ENCODE measurements at regions not wholly inside any gene's neighbourhood (a gene's known extent, or its start where the extent isn't known, plus 50 kb on each side); places are given as distances from the start of the nearest gene placed in this dataset.
"Not testable (repeated sequence)": the region's sequence is repeated elsewhere in the genome, so short reads cannot be mapped to it uniquely, and the experiment has no call there.

DNA sequence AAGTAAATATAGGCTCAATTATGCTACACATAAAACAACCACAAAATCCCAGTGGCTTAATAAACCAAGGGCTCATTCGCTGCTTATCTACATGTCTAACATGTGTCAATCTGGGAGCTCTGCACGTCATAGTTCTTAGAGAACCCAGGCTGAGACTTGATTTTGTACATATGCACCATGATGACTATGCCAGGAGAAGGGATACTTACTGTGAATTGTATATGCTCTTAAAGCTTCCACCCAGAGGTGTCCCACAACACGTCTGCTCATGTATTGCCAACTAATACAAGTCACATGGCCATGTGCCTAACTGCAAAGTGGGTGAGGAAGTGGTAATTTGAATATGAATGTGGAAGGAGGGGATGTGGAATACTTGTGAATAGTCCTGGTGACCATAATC is 262.1 kb downstream of the CPS1 start:
- Mint-ChIP-seq H3K27me3 (no peaks in the 10 kb centered on the region), H3K9me3 (peaks cover 5% of the 10 kb centered on the region), H3K27ac (no peak overlapping the region), H3K36me3 (ENCODE audit: low read depth) (no peaks in the 10 kb centered on the region), H3K4me3 (no peak overlapping the region), H3K4me1 (no peaks in the 10 kb centered on the region)
- no peak for ATAC-seq
- no peak for DNase-seq

DNA sequence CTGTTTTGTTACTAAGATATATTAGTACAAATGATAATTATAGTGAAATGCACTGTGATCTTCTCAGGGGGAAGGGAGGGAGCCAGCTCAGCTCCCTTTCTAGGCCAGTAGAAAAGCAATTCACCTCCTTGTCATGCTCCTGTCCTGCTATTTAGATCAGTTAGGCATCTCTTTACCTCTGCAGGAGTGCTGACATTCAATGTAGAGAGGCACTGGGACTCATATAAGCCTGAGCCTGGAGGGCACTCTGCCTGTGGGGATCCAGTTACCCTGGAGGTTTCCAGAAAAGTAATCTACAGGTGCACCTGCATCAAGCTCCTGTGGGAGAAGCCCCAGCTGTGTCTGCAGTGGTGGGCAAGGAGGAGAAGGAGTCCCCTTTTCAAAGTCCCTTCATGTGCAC is 277.0 kb downstream of the CPS1 start:
- H3K9me3 Mint-ChIP-seq, result no peaks in the 10 kb centered on the region
- ATAC-seq, result no peak
- H3K4me3 Mint-ChIP-seq, result no peak overlapping the region
- no peaks in the 10 kb centered on the region for H3K4me1 Mint-ChIP-seq
- no peaks in the 10 kb centered on the region for H3K36me3 Mint-ChIP-seq (ENCODE audit: low read depth)
- no peaks in the 10 kb centered on the region for H3K27me3 Mint-ChIP-seq
- DNase-seq, result no peak
- no peak overlapping the region for H3K27ac Mint-ChIP-seq

DNA sequence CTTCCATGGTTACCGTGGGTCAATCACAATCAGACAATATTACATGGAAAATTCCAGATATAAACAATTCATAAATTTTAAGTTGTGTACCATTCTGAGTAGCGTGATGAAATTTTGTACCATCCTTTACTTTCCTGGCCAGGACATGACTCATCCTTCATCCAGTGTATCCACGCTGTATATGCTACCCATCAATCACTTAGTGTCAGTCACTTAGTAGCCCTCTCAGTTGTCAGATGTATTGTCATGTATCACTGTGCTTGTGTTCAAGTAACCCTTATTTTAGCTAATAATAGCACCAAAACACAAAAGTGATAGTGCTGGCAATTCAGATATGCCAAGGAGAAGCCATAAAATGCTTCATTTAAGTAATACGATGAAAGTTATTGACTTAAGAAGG is 282.6 kb downstream of the CPS1 start:
- ATAC-seq, result no peak
- no peaks in the 10 kb centered on the region for H3K36me3 Mint-ChIP-seq (ENCODE audit: low read depth)
- no peaks in the 10 kb centered on the region for H3K9me3 Mint-ChIP-seq
- H3K4me1 Mint-ChIP-seq, result no peaks in the 10 kb centered on the region
- H3K4me3 Mint-ChIP-seq, result no peak overlapping the region
- no peak for DNase-seq
- H3K27ac Mint-ChIP-seq, result no peak overlapping the region
- H3K27me3 Mint-ChIP-seq, result no peaks in the 10 kb centered on the region

DNA sequence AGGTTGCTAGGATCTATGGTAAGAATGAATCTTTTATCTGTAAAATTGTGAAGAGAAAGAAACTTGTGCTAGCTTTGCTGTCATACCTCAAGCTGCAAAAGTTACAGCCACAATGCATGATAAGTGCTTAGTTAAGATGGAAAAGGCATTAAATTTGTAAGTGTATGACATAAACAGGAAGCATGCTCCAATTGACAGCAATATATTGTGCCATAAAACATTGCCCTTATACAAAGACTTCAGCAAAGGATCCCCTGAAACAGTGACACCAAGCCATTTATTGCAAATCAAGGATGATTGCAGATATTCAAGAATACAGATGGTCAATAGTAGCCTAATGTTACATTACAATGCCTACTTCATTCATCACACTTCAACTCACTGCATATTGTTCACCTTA is 283.1 kb downstream of the CPS1 start:
- no peaks in the 10 kb centered on the region for H3K9me3 Mint-ChIP-seq
- H3K27me3 Mint-ChIP-seq, result no peaks in the 10 kb centered on the region
- H3K36me3 Mint-ChIP-seq (ENCODE audit: low read depth), result no peaks in the 10 kb centered on the region
- H3K4me1 Mint-ChIP-seq, result no peaks in the 10 kb centered on the region
- ATAC-seq (no peak), DNase-seq (no peak)
- H3K4me3 Mint-ChIP-seq, result no peak overlapping the region
- no peak overlapping the region for H3K27ac Mint-ChIP-seq

DNA sequence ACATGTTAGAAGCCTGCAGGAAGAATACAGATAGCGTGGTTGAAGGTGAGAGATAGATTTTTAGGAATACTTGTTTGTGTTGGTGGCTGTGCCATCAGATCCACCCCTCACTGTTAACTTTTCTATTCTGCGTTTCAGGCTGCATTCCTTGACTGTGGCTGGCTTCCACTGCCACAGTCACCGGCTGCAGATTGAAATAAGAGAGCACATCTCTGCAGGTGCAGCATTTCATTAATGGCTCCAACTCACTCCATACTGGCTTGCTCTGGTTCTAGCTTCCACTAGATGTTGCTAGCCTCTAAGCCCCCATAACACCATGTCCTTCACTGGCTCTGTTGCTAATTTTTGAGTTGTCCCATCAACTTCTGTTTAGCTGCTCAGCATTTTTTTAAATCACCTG is 286.5 kb downstream of the CPS1 start:
- no peak for DNase-seq
- no peak overlapping the region for H3K4me3 Mint-ChIP-seq

DNA sequence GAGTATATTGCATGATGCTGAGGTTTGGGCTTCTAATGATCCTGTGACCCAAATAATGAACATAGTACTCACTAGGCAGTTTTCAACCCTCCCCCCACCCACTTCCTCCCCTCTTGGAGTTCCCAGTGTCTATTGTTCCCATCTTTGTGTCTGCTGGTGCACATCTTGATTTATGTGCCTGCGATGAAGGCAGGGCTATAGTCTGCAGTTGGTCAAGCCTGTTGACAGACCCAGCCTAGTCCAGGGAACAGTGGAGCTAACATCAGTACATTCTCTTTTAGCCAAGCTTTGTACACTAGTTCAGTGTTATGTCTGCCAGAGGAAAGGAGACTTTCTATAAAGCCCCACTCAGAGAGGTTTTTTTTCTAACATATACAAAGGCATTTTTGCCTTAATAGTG is 287.6 kb downstream of the CPS1 start:
- DNase-seq (no peak), ATAC-seq (no peak)
- no peak overlapping the region for H3K4me3 Mint-ChIP-seq
- no peak overlapping the region for H3K27ac Mint-ChIP-seq
- H3K36me3 Mint-ChIP-seq (ENCODE audit: low read depth), result no peaks in the 10 kb centered on the region
- no peaks in the 10 kb centered on the region for H3K27me3 Mint-ChIP-seq
- no peaks in the 10 kb centered on the region for H3K9me3 Mint-ChIP-seq
- no peaks in the 10 kb centered on the region for H3K4me1 Mint-ChIP-seq

More for the DNA sequence above, 286.5 kb downstream of the CPS1 start:
- no peaks in the 10 kb centered on the region for H3K9me3 Mint-ChIP-seq
- H3K4me1 Mint-ChIP-seq, result no peaks in the 10 kb centered on the region
- ATAC-seq, result no peak
- H3K36me3 Mint-ChIP-seq (ENCODE audit: low read depth), result no peaks in the 10 kb centered on the region
- no peak overlapping the region for H3K27ac Mint-ChIP-seq
- H3K27me3 Mint-ChIP-seq, result no peaks in the 10 kb centered on the region

DNA sequence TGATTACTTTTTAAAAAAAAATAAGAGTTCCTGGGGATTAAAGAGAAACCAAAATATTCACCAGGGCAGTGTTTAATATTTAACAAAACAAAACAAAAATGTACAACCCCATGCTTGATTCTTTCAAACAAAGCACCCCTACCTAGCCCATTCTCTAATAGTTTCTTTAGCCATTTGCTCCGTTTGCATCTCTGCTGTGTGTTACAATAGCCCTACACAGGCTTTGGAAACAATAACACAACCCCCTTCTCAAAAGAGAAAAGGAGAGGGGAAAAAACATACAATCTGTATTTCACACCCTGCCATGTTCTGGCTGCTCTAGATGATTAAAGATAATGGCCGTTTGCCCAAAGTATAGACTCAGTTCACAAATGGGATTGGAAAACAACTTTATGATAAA is 302.9 kb downstream of the CPS1 start:
- no peaks in the 10 kb centered on the region for H3K27me3 Mint-ChIP-seq
- no peak overlapping the region for H3K27ac Mint-ChIP-seq
- no peaks in the 10 kb centered on the region for H3K9me3 Mint-ChIP-seq
- no peak overlapping the region for H3K4me3 Mint-ChIP-seq
- no peak for DNase-seq
- no peaks in the 10 kb centered on the region for H3K4me1 Mint-ChIP-seq
- no peaks in the 10 kb centered on the region for H3K36me3 Mint-ChIP-seq (ENCODE audit: low read depth)
- ATAC-seq, result no peak

DNA sequence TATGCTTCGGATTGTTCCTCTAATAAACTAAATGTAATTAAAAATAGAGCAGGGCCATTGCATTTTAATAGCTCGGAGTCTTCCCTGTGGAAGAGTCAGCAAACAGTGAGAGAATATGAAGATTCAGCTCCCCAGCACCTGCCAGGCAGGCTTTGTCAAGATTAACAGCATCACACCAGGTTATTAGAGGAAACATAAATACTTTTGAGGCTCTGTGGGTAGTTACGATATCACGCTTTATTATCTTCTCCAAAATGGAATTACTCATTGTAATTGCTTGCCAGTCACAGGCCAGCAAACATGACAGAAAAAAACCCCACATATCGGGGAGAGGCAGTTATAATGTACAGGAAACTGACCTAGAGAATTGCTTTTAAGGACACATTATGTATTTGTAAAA is 303.9 kb downstream of the CPS1 start:
- no peak overlapping the region for H3K4me3 Mint-ChIP-seq
- no peak for ATAC-seq
- H3K27me3 Mint-ChIP-seq, result no peaks in the 10 kb centered on the region
- no peaks in the 10 kb centered on the region for H3K9me3 Mint-ChIP-seq
- H3K4me1 Mint-ChIP-seq, result no peaks in the 10 kb centered on the region
- H3K27ac Mint-ChIP-seq, result no peak overlapping the region
- no peak for DNase-seq
- no peaks in the 10 kb centered on the region for H3K36me3 Mint-ChIP-seq (ENCODE audit: low read depth)

DNA sequence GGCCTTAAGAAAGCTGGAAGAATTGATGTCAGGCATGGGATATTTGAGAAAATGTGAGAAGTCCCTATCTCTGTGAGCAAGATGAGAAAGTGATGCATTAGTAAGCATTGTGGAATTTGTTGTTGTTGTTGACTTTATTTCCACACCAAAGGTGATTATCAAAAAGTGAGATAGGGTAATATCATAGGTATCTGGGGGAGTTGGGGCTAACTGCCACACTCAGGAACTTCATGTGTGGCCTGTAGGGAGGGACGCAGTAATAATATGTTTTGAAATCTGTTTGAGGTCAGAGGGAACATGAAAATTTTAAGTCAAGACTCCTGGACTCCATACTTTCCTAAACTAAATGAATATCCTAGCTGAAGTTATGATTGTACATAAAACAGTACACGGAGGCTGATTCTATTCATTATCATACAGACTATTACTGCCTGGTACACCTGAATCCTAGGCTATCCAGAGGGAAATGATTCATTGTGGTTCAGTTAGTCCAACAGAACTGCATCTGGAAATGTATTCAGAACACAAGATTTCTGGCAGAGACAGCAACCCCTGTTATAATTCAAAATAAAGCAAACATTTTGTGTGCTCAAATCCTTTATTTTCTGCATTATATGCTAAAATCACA is 304.8 kb downstream of the CPS1 start:
- no peaks in the 10 kb centered on the region for H3K36me3 Mint-ChIP-seq (ENCODE audit: low read depth)
- no peaks in the 10 kb centered on the region for H3K27me3 Mint-ChIP-seq
- H3K9me3 Mint-ChIP-seq, result no peaks in the 10 kb centered on the region
- H3K4me3 Mint-ChIP-seq, result no peak overlapping the region
- no peak overlapping the region for H3K27ac Mint-ChIP-seq
- ATAC-seq (no peak), DNase-seq (no peak)
- H3K4me1 Mint-ChIP-seq, result no peaks in the 10 kb centered on the region

DNA sequence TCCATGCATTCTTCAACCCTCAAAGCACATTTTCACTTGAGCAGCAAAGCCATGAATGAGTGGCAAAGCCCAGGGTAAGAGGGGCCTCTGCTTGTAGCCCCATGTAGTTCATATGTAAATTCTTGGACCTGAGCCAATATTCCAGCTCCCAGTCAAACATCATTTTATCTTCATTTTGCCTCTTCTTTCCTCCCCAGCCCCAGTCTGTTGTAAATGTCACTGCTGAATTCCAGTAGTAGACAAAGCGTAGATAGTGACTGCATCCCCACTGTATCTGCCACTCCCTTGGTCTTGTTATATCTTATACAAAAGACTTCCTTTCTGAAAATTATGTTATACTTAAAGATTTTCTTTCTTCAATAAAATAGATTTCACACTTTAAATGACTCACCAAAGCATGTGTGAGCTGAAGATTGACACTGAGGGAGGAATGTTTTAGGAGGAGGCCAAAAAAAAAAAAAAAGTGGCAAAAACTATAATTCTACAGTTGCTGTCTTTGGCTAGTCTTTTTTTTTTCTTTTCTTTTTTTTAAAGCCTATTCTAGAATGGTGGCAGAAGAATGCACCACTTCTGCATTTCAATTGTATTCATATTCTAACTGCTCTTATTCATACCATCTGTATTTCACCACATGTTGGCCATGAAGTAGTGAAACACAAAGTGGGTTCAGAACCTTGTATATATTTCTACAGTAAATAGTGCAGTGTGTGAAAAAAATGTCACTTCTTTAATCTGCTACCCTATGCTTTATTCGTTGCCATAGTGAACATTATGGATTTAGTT is 306.1 kb downstream of the CPS1 start:
- DNase-seq (no peak), ATAC-seq (no peak)
- Mint-ChIP-seq H3K4me3 (no peak overlapping the region), H3K9me3 (peaks cover 6% of the 10 kb centered on the region), H3K27ac (no peak overlapping the region), H3K36me3 (ENCODE audit: low read depth) (no peaks in the 10 kb centered on the region), H3K4me1 (no peaks in the 10 kb centered on the region), H3K27me3 (no peaks in the 10 kb centered on the region)

DNA sequence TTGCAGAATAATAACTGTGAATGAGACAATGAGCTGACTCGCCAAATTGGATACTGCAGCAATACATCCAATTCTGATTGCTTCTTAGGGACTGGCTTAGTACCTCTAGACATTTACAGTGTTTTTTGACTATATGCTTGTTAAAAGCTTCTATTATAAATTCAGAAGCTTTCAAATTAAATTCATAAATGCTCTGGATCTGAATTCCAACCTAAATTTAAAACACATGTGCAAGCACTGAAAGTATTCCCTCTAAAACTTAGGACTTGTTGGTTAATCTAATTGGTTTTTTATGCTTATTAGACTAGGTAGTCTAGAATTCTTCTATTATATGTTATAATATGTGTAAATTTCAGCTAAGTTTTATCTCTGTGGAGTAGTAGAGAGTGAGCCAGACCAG is 306.9 kb downstream of the CPS1 start:
- DNase-seq, result no peak
- no peak overlapping the region for H3K27ac Mint-ChIP-seq
- no peak overlapping the region for H3K4me3 Mint-ChIP-seq
- peaks cover 6% of the 10 kb centered on the region for H3K9me3 Mint-ChIP-seq
- no peaks in the 10 kb centered on the region for H3K4me1 Mint-ChIP-seq
- no peak for ATAC-seq
- no peaks in the 10 kb centered on the region for H3K27me3 Mint-ChIP-seq
- H3K36me3 Mint-ChIP-seq (ENCODE audit: low read depth), result no peaks in the 10 kb centered on the region

DNA sequence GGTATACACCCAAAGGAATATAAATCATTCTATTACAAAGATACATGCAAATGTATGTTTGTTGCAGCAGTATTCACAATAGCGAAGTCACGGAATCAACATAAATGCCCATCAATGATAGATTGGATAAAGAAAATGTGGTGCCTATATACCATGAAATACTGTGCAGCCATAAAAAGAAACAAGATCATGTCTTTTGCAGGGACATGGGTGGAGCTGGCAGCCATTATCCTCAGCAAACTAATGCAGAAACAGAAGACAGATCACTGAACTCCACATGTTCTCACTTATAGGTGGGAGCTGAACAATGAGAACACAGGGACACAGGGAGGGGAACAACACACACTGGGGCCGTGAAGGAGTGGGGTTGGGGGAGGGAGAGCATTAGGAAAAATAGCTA is 315.2 kb downstream of the CPS1 start:
- not testable (repeated sequence) for H3K27ac Mint-ChIP-seq; H3K4me3 Mint-ChIP-seq; H3K4me1 Mint-ChIP-seq; DNase-seq; H3K36me3 Mint-ChIP-seq (ENCODE audit: low read depth); ATAC-seq; H3K27me3 Mint-ChIP-seq
- peaks cover 15% of the 10 kb centered on the region for H3K9me3 Mint-ChIP-seq

DNA sequence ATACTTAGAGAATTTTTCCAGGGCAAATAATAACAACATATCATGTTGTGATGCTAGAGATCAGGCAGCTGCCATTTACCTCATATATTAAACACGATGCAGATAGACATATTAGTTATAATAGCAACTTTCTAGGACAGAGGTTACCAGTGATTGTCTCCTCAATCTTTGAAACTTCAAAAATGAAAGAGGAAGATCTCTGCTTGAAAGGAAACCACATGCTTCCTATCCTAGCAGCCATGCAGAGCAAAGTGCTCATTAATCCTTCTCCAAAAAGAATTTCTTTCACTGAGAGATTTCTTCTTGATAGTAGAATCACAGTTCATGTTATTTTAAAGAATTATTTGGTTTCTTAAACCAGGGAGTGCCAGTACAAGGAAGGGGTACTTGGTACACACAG is 317.2 kb downstream of the CPS1 start:
- Mint-ChIP-seq H3K27me3 (no peaks in the 10 kb centered on the region), H3K9me3 (peaks cover 8% of the 10 kb centered on the region), H3K4me1 (no peaks in the 10 kb centered on the region), H3K27ac (no peak overlapping the region), H3K36me3 (ENCODE audit: low read depth) (no peaks in the 10 kb centered on the region), H3K4me3 (no peak overlapping the region)
- no peak for DNase-seq
- ATAC-seq, result no peak

DNA sequence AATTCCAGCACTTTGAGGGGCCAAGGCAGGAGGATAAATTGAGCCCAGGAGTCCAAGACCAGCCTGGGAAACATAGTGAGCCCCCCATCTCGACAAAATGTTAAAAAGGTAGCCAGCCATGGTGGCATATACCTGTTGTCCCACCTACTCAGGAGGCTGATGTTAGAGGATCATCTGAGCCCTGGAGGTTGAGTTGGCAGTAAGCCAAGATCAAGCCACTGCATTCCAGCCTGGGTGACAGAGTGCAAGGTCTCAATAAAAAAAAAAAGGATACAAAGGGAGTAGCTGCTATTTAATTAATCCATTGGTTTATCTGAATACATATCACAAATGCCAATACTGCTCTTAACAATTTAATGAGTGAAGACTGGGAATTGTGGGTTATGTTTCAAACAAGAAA is 327.8 kb downstream of the CPS1 start:
- Mint-ChIP-seq H3K4me1 (no peaks in the 10 kb centered on the region), H3K9me3 (no peaks in the 10 kb centered on the region), H3K4me3 (no peak overlapping the region), H3K27me3 (no peaks in the 10 kb centered on the region), H3K27ac (no peak overlapping the region), H3K36me3 (ENCODE audit: low read depth) (no peaks in the 10 kb centered on the region)
- ATAC-seq, result no peak
- DNase-seq, result no peak

DNA sequence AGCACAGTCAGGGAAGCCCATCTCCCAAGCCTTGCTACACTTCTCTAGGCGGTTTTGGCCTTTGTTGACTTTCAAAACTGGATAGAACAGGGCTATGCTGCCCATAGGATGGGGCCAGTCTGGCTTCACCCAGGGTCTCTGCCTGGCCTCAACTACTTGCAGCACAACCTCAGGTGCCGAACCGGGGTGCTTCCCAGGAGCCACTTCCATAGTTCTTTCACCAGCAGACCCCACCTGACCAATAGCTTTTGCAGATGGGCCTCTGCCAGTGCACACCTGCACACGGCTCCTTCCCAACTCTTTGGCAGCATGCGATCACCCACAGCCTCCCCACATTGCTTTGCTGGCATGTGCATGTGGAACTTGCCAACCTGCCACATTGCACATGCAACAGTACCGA is 331.6 kb downstream of the CPS1 start:
- H3K4me1 Mint-ChIP-seq, result no peaks in the 10 kb centered on the region
- H3K9me3 Mint-ChIP-seq, result peaks cover 4% of the 10 kb centered on the region
- H3K36me3 Mint-ChIP-seq (ENCODE audit: low read depth), result no peaks in the 10 kb centered on the region
- H3K27me3 Mint-ChIP-seq, result no peaks in the 10 kb centered on the region
- H3K27ac Mint-ChIP-seq, result no peak overlapping the region
- DNase-seq (no peak), ATAC-seq (no peak)
- no peak overlapping the region for H3K4me3 Mint-ChIP-seq

DNA sequence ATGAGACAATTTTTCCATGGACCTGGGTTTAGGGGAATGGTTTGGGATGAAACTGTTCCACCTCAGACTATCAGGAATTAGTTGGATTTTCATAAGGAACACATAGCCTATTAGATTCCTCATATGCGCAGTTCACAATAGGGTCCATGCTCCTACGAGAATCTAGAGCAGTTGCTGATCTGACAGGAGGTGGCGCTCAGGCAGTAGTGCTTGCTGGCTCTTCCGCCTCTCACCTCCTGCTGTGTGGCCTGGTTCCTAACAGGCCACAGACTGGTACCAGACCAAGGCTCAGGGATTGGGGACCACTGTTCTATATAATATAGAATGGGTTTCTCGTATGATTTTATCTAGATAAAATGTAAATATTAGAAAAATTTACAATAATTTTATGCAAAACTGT is 338.7 kb downstream of the CPS1 start:
- H3K27ac Mint-ChIP-seq, result no peak overlapping the region
- peaks cover 9% of the 10 kb centered on the region for H3K9me3 Mint-ChIP-seq
- no peak overlapping the region for H3K4me3 Mint-ChIP-seq
- no peaks in the 10 kb centered on the region for H3K4me1 Mint-ChIP-seq
- DNase-seq, result no peak
- no peaks in the 10 kb centered on the region for H3K36me3 Mint-ChIP-seq (ENCODE audit: low read depth)
- no peaks in the 10 kb centered on the region for H3K27me3 Mint-ChIP-seq
- ATAC-seq, result no peak

Data from activated naive CD8-positive, alpha-beta T cell treated with anti-CD3 and anti-CD28 coated beads, Interleukin-2, amount 50 U/mL, for 24 hours (primary cell).